ENCODE measurements at regions not wholly inside any gene's neighbourhood (a gene's known extent, or its start where the extent isn't known, plus 50 kb on each side); places are given as distances from the start of the nearest gene placed in this dataset.

- Histone ChIP-seq H3K27me3 (replicated peaks; ENCODE audit: control insufficient read depth, insufficient read depth, low read length, poor library complexity, severe bottlenecking) (no peaks in the 10 kb centered on the region), H3K9me3 (ENCODE audit: control insufficient read depth, low read length) (no peaks in the 10 kb centered on the region), H3K4me3 (ENCODE audit: insufficient read depth, low read depth, low read length, poor library complexity, severe bottlenecking) (no peak overlapping the region), H3K4me1 (ENCODE audit: control insufficient read depth, insufficient read depth, low read length, poor library complexity, severe bottlenecking) (no peaks in the 10 kb centered on the region), H3K36me3 (ENCODE audit: control insufficient read depth, insufficient read depth, low read length) (no peaks in the 10 kb centered on the region), H3K27ac (ENCODE audit: insufficient read depth, low read length, poor library complexity, severe bottlenecking) (no peak overlapping the region)
- no peak for DNase-seq
Observed at GRCh38 chr14:44634692-44635091, 127.6 kb upstream of the FSCB start.

- Histone ChIP-seq H3K9me3 (ENCODE audit: control insufficient read depth, low read length) (no peaks in the 10 kb centered on the region), H3K4me3 (ENCODE audit: insufficient read depth, low read depth, low read length, poor library complexity, severe bottlenecking) (no peak overlapping the region), H3K36me3 (ENCODE audit: control insufficient read depth, insufficient read depth, low read length) (no peaks in the 10 kb centered on the region), H3K4me1 (ENCODE audit: control insufficient read depth, insufficient read depth, low read length, poor library complexity, severe bottlenecking) (no peaks in the 10 kb centered on the region), H3K27me3 (replicated peaks; ENCODE audit: control insufficient read depth, insufficient read depth, low read length, poor library complexity, severe bottlenecking) (no peaks in the 10 kb centered on the region), H3K27ac (ENCODE audit: insufficient read depth, low read length, poor library complexity, severe bottlenecking) (no peak overlapping the region)
- DNase-seq = no peak
Observed at GRCh38 chr14:44626423-44626822, 119.3 kb upstream of the FSCB start.

- no peak for DNase-seq
- Histone ChIP-seq H3K4me1 (ENCODE audit: control insufficient read depth, insufficient read depth, low read length, poor library complexity, severe bottlenecking) (no peaks in the 10 kb centered on the region), H3K9me3 (ENCODE audit: control insufficient read depth, low read length) (no peaks in the 10 kb centered on the region), H3K4me3 (ENCODE audit: insufficient read depth, low read depth, low read length, poor library complexity, severe bottlenecking) (no peak overlapping the region), H3K27ac (ENCODE audit: insufficient read depth, low read length, poor library complexity, severe bottlenecking) (no peak overlapping the region), H3K36me3 (ENCODE audit: control insufficient read depth, insufficient read depth, low read length) (no peaks in the 10 kb centered on the region), H3K27me3 (replicated peaks; ENCODE audit: control insufficient read depth, insufficient read depth, low read length, poor library complexity, severe bottlenecking) (no peaks in the 10 kb centered on the region)
Observed at GRCh38 chr14:44625098-44625497, 118.0 kb upstream of the FSCB start.

- Histone ChIP-seq H3K4me3 (ENCODE audit: insufficient read depth, low read depth, low read length, poor library complexity, severe bottlenecking) (no peak overlapping the region), H3K36me3 (ENCODE audit: control insufficient read depth, insufficient read depth, low read length) (no peaks in the 10 kb centered on the region), H3K9me3 (ENCODE audit: control insufficient read depth, low read length) (no peaks in the 10 kb centered on the region), H3K27me3 (replicated peaks; ENCODE audit: control insufficient read depth, insufficient read depth, low read length, poor library complexity, severe bottlenecking) (no peaks in the 10 kb centered on the region), H3K4me1 (ENCODE audit: control insufficient read depth, insufficient read depth, low read length, poor library complexity, severe bottlenecking) (no peaks in the 10 kb centered on the region), H3K27ac (ENCODE audit: insufficient read depth, low read length, poor library complexity, severe bottlenecking) (no peak overlapping the region)
- no peak for DNase-seq
Observed at GRCh38 chr14:44620121-44621019, 113.3 kb upstream of the FSCB start.

- H3K4me1 ChIP-seq (ENCODE audit: control insufficient read depth, insufficient read depth, low read length, poor library complexity, severe bottlenecking) = no peaks in the 10 kb centered on the region
- H3K9me3 ChIP-seq (ENCODE audit: control insufficient read depth, low read length) = no peaks in the 10 kb centered on the region
- no peak overlapping the region for H3K4me3 ChIP-seq (ENCODE audit: insufficient read depth, low read depth, low read length, poor library complexity, severe bottlenecking)
- no peak for DNase-seq
- no peaks in the 10 kb centered on the region for H3K36me3 ChIP-seq (ENCODE audit: control insufficient read depth, insufficient read depth, low read length)
- no peak overlapping the region for H3K27ac ChIP-seq (ENCODE audit: insufficient read depth, low read length, poor library complexity, severe bottlenecking)
- H3K27me3 ChIP-seq (replicated peaks; ENCODE audit: control insufficient read depth, insufficient read depth, low read length, poor library complexity, severe bottlenecking) = no peaks in the 10 kb centered on the region
Observed at GRCh38 chr14:44616204-44616603, 109.1 kb upstream of the FSCB start.

- no peak overlapping the region for H3K27ac ChIP-seq (ENCODE audit: insufficient read depth, low read length, poor library complexity, severe bottlenecking)
Observed at GRCh38 chr14:44613061-44613712, 106.1 kb upstream of the FSCB start.

GRCh38 chr14:44612002-44612401 lies 104.9 kb upstream of the FSCB start:
- Histone ChIP-seq H3K4me3 (ENCODE audit: insufficient read depth, low read depth, low read length, poor library complexity, severe bottlenecking) (no peak overlapping the region), H3K36me3 (ENCODE audit: control insufficient read depth, insufficient read depth, low read length) (no peaks in the 10 kb centered on the region), H3K27ac (ENCODE audit: insufficient read depth, low read length, poor library complexity, severe bottlenecking) (no peak overlapping the region), H3K4me1 (ENCODE audit: control insufficient read depth, insufficient read depth, low read length, poor library complexity, severe bottlenecking) (no peaks in the 10 kb centered on the region), H3K27me3 (replicated peaks; ENCODE audit: control insufficient read depth, insufficient read depth, low read length, poor library complexity, severe bottlenecking) (no peaks in the 10 kb centered on the region), H3K9me3 (ENCODE audit: control insufficient read depth, low read length) (no peaks in the 10 kb centered on the region)
- DNase-seq = no peak

More at GRCh38 chr14:44613061-44613712, 106.1 kb upstream of the FSCB start:
- no peaks in the 10 kb centered on the region for H3K4me1 ChIP-seq (ENCODE audit: control insufficient read depth, insufficient read depth, low read length, poor library complexity, severe bottlenecking)
- H3K27me3 ChIP-seq (replicated peaks; ENCODE audit: control insufficient read depth, insufficient read depth, low read length, poor library complexity, severe bottlenecking) = no peaks in the 10 kb centered on the region
- no peaks in the 10 kb centered on the region for H3K9me3 ChIP-seq (ENCODE audit: control insufficient read depth, low read length)
- H3K36me3 ChIP-seq (ENCODE audit: control insufficient read depth, insufficient read depth, low read length) = no peaks in the 10 kb centered on the region
- no peak for DNase-seq
- H3K4me3 ChIP-seq (ENCODE audit: insufficient read depth, low read depth, low read length, poor library complexity, severe bottlenecking) = no peak overlapping the region

- no peaks in the 10 kb centered on the region for H3K36me3 ChIP-seq (ENCODE audit: control insufficient read depth, insufficient read depth, low read length)
- H3K4me3 ChIP-seq (ENCODE audit: insufficient read depth, low read depth, low read length, poor library complexity, severe bottlenecking) = no peak overlapping the region
- no peaks in the 10 kb centered on the region for H3K4me1 ChIP-seq (ENCODE audit: control insufficient read depth, insufficient read depth, low read length, poor library complexity, severe bottlenecking)
- H3K9me3 ChIP-seq (ENCODE audit: control insufficient read depth, low read length) = no peaks in the 10 kb centered on the region
- H3K27ac ChIP-seq (ENCODE audit: insufficient read depth, low read length, poor library complexity, severe bottlenecking) = no peak overlapping the region
- no peak for DNase-seq
- H3K27me3 ChIP-seq (replicated peaks; ENCODE audit: control insufficient read depth, insufficient read depth, low read length, poor library complexity, severe bottlenecking) = no peaks in the 10 kb centered on the region
Observed at GRCh38 chr14:44609876-44610510, 102.9 kb upstream of the FSCB start.

- H3K9me3 ChIP-seq (ENCODE audit: control insufficient read depth, low read length) = no peaks in the 10 kb centered on the region
Observed at GRCh38 chr14:44609201-44609600, 102.1 kb upstream of the FSCB start.

GRCh38 chr14:44607701-44608100 lies 100.6 kb upstream of the FSCB start:
- Histone ChIP-seq H3K9me3 (ENCODE audit: control insufficient read depth, low read length) (no peaks in the 10 kb centered on the region), H3K36me3 (ENCODE audit: control insufficient read depth, insufficient read depth, low read length) (no peaks in the 10 kb centered on the region), H3K4me1 (ENCODE audit: control insufficient read depth, insufficient read depth, low read length, poor library complexity, severe bottlenecking) (no peaks in the 10 kb centered on the region), H3K27me3 (replicated peaks; ENCODE audit: control insufficient read depth, insufficient read depth, low read length, poor library complexity, severe bottlenecking) (no peaks in the 10 kb centered on the region), H3K27ac (ENCODE audit: insufficient read depth, low read length, poor library complexity, severe bottlenecking) (no peak overlapping the region), H3K4me3 (ENCODE audit: insufficient read depth, low read depth, low read length, poor library complexity, severe bottlenecking) (no peak overlapping the region)
- no peak for DNase-seq

More at GRCh38 chr14:44609201-44609600, 102.1 kb upstream of the FSCB start:
- H3K4me1 ChIP-seq (ENCODE audit: control insufficient read depth, insufficient read depth, low read length, poor library complexity, severe bottlenecking) = no peaks in the 10 kb centered on the region
- no peak overlapping the region for H3K4me3 ChIP-seq (ENCODE audit: insufficient read depth, low read depth, low read length, poor library complexity, severe bottlenecking)
- H3K27ac ChIP-seq (ENCODE audit: insufficient read depth, low read length, poor library complexity, severe bottlenecking) = no peak overlapping the region
- no peak for DNase-seq
- no peaks in the 10 kb centered on the region for H3K36me3 ChIP-seq (ENCODE audit: control insufficient read depth, insufficient read depth, low read length)
- no peaks in the 10 kb centered on the region for H3K27me3 ChIP-seq (replicated peaks; ENCODE audit: control insufficient read depth, insufficient read depth, low read length, poor library complexity, severe bottlenecking)
